HEK293T (cell line): ENCODE measurements at regions not wholly inside any gene's neighbourhood (a gene's known extent, or its start where the extent isn't known, plus 50 kb on each side); places are given as distances from the start of the nearest gene placed in this dataset.

Experiments used
- ARNT ChIP-seq: fragments of 450-650 bp; IDR thresholded peaks from 2 replicates; pipeline ENCODE4 v1.6.1; 2017; ENCODE audit warnings: mild to moderate bottlenecking
- BHLHE40 ChIP-seq: fragments of 450-650 bp; IDR thresholded peaks from 2 replicates; pipeline ENCODE4 v1.6.1; 2016; ENCODE audit warnings: mild to moderate bottlenecking, moderate library complexity, borderline replicate concordance
- ELF4 ChIP-seq: fragments of 450-650 bp; IDR thresholded peaks from 2 replicates; pipeline ENCODE4 v1.6.1; 2017; ENCODE audit warnings: antibody characterized with exemption
- FOXA1 ChIP-seq: fragments of 450-650 bp; IDR thresholded peaks from 2 replicates; pipeline ENCODE4 v1.6.1; 2016; ENCODE audit warnings: mild to moderate bottlenecking
- FOXM1 ChIP-seq: fragments of 450-650 bp; IDR thresholded peaks from 2 replicates; pipeline ENCODE4 v1.6.1; 2017; ENCODE audit warnings: mild to moderate bottlenecking, borderline replicate concordance
- HDGF ChIP-seq: fragments of 450-650 bp; IDR thresholded peaks from 2 replicates; pipeline ENCODE4 v1.6.1; 2017; ENCODE audit warnings: antibody characterized with exemption, borderline replicate concordance
- SP1 ChIP-seq: fragments of 450-650 bp; IDR thresholded peaks from 2 replicates; pipeline ENCODE4 v1.6.1; 2017
- TARDBP ChIP-seq: fragments of 450-650 bp; IDR thresholded peaks from 2 replicates; pipeline ENCODE4 v1.6.1; 2016

GRCh38 chr13:23119131-23119530 lies 61.6 kb upstream of the SGCG start:
- TF ChIP-seq SP1 (no peak), TARDBP (no peak), BHLHE40 (no peak), ELF4 (no peak), FOXA1 (no peak), FOXM1 (no peak), HDGF (no peak), ARNT (no peak)
